ENCODE measurements at regions not wholly inside any gene's neighbourhood (a gene's known extent, or its start where the extent isn't known, plus 50 kb on each side); places are given as distances from the start of the nearest gene placed in this dataset.
A peak's percentile ranks its signal among the peaks of the same experiment; 100 is the strongest.

- no peak for TF ChIP-seq CEBPB (IDR thresholded peaks at IDR 0.05)
- TF ChIP-seq TAF1 (IDR thresholded peaks at IDR 0.05; ENCODE audit: low read depth) = no peak
- TF ChIP-seq REST (IDR thresholded peaks at IDR 0.05; ENCODE audit: low read depth) = no peak
- TF ChIP-seq RAD21 (IDR thresholded peaks at IDR 0.05; ENCODE audit: low read depth) = no peak
- TF ChIP-seq, protein P1, sequence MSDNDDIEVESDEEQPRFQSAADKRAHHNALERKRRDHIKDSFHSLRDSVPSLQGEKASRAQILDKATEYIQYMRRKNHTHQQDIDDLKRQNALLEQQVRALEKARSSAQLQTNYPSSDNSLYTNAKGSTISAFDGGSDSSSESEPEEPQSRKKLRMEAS (IDR thresholded peaks at IDR 0.05) = 0 out of 2 replicates have a peak, but pooled peaks have one; percentile 15
Observed at GRCh38 chr1:188670837-188671236, 1806.8 kb downstream of the BRINP3 start.
